LNCaP clone FGC (cell line): ENCODE measurements at regions not wholly inside any gene's neighbourhood (a gene's known extent, or its start where the extent isn't known, plus 50 kb on each side); places are given as distances from the start of the nearest gene placed in this dataset.

ENCODE experiments used
- DNase-seq: peaks from one replicate; pipeline ENCODE4 v3.0.0-alpha.2; 2011; ENCODE audit warnings: low read depth
- H3K4me3 ChIP-seq: 2 replicates; pipeline ENCODE4 v1.5.1; 2011; ENCODE audit warnings: mild to moderate bottlenecking, low read depth, low read length, control low read depth
- CTCF ChIP-seq: IDR thresholded peaks from 2 replicates; pipeline ENCODE4 v1.5.1; 2012; ENCODE audit warnings: mild to moderate bottlenecking; ENCODE audit not compliant: control insufficient read depth, insufficient read depth; ENCODE audit errors: extremely low read depth

GRCh38 chr2:150191349-150191748, 296.1 kb downstream of the RND3 start:
- DNase-seq: no peak
- TF ChIP-seq CTCF: no peak
- H3K4me3 ChIP-seq: no peak overlapping the region

- H3K4me3 ChIP-seq: no peak overlapping the region
- no peak for TF ChIP-seq CTCF
- DNase-seq: no peak
Observed at GRCh38 chr2:150190546-150190945, 296.9 kb downstream of the RND3 start.

GRCh38 chr2:150188800-150189199, 298.7 kb downstream of the RND3 start:
- DNase-seq: no peak
- no peak overlapping the region for H3K4me3 ChIP-seq

GRCh38 chr2:150188177-150188576, 299.3 kb downstream of the RND3 start:
- TF ChIP-seq CTCF: peak; percentile 8; the same call in 1 of the 2 replicates
- DNase-seq: peak; percentile 8

More at GRCh38 chr2:150188800-150189199, 298.7 kb downstream of the RND3 start:
- no peak for TF ChIP-seq CTCF

GRCh38 chr2:150182566-150183235, 304.8 kb downstream of the RND3 start:
- no peak for TF ChIP-seq CTCF
- H3K4me3 ChIP-seq: no peak overlapping the region
- no peak for DNase-seq

More at GRCh38 chr2:150188177-150188576, 299.3 kb downstream of the RND3 start:
- H3K4me3 ChIP-seq: no peak overlapping the region

GRCh38 chr2:150178591-150178990, 308.9 kb downstream of the RND3 start:
- no peak overlapping the region for H3K4me3 ChIP-seq
- no peak for TF ChIP-seq CTCF
- DNase-seq: peak; percentile 19

- H3K4me3 ChIP-seq: no peak overlapping the region
- DNase-seq: no peak
- no peak for TF ChIP-seq CTCF
Observed at GRCh38 chr2:150174971-150175421, 312.5 kb downstream of the RND3 start.
